GM18951 (cell line): ENCODE measurements at regions not wholly inside any gene's neighbourhood (a gene's known extent, or its start where the extent isn't known, plus 50 kb on each side); places are given as distances from the start of the nearest gene placed in this dataset.
"Not testable (repeated sequence)": the region's sequence is repeated elsewhere in the genome, so short reads cannot be mapped to it uniquely, and the experiment has no call there.

Experiments used
- POLR2A ChIP-seq: IDR thresholded peaks from 4 replicates; pipeline ENCODE4 v1.6.1; 2011; ENCODE audit warnings: mild to moderate bottlenecking; ENCODE audit not compliant: insufficient read length, insufficient read depth; ENCODE audit errors: extremely low read depth
- in situ Hi-C: fragments of 300-500 bp; cut with MboI; formaldehyde crosslinking; loops from one replicate; pipeline ENCODE4 v1.12.0; 2022; ENCODE audit warnings: low sequenced_read_pairs, mixed read lengths, inconsistent platforms; ENCODE audit not compliant: unreplicated experiment

DNA sequence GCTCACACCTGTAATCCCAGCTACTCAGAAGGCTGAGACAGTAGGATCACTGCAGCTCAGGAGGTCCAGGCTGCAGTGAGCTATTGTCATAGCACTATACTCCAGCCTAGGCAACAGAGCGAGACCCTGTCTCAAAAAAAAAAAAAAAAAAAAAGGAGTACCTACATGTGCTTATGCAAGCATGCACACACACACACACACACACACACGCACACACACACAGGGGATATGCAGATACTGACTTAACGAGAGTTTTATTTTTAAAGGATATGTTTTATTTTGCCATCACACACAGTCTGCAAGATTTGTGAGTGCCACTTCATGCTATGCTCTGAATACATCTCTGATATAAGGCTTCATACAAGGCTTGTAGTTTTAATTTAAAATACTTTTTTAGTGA is 479.3 kb downstream of the NEBL start:
- in situ Hi-C loops = no loop called here
- no peak for TF ChIP-seq POLR2A

DNA sequence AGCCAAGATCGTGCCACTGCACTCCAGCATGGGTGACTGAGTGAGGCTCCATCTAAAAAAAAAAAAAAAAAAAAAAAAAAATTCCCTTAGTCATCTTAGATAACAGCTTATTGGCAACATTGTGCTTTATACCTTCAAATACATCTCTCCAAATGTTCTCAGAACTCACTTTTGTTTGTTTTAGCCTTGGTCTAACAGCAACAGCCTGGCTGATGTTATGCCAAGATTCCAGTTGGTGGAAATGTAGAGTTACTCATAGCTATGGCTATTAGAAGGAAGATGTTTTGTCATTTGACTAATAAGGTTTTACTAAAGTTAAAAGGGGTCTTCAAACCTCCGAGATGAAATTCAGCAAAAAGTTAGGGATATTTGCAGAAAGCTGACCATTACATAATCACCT is 481.4 kb downstream of the NEBL start:
- TF ChIP-seq POLR2A = no peak
- in situ Hi-C loops = no loop called here

DNA sequence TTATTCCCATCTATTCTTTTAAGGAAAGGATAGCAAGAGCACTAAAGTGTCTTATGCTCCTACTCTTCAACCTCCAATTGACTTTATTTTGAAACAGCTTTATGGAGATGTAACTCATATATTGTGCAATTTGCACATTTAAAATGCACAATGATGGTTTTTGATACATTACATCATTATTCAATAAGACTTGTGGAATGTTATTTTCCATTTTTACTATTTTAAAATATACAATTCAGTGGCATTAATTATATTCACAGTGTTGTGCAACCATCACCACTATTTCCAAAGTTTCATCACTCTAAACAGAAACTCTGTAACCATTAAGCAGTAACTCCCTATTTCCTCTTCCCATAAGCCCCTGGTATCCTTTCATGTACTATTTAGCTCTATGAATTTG is 489.8 kb downstream of the NEBL start:
- in situ Hi-C loops = no loop called here
- TF ChIP-seq POLR2A = no peak

DNA sequence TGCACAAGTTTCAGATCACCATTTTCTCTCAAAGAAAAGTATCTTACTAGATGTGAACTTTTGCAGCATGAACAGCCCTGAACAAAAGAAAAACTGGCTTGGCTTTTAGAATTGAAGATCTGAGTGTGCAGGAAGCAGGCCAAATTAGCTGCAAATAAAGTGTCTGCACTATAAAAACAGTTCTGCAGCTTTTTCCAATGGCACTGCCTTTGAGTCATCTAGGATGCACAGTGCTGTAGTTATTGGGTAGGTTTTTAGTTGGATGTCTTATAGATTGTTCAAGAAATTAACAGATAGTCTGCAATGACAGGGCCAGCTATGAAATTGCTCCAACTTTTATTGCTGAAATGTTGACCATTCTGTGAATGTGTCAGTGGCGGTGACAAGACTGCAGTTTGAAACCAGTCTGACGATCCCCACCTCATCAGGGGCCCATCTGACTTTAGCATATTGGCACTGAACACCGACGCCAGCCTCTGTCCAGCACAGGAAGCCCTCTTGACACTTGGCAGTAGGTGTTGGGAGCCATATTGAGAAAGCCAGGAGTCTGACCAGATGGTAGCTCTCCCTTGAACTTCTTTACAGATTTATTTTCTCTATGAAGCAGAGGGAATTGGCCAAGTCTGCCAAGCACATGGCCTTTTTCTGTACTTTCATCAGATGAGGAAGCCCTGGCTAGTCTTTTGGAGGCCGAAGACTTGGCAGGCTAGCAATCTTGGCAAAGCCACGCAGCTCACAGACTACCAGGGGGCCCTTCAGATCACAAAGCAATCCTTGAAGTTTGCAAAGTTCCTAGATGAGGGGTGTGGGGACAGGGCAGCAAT is 490.6 kb downstream of the NEBL start:
- in situ Hi-C loops = no loop called here
- no peak for TF ChIP-seq POLR2A

DNA sequence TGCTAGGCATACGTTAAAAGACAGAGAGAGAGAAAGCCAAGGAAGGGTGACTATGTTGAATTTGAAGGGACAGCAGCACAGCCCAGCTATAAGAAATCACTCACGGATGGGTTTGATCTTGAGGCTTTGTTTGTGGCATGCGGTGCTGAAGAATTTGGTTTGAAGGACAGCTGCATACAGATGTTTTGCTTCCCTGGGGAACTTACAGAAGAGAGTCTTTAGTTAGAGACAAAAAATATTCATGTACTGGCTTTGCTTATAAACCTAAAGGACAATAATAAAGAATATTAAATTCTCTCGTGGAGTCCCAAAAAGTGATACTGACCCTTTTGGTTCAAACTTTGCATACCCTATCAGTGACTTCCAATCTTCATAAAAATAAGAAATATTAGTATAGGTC is 491.4 kb downstream of the NEBL start:
- in situ Hi-C loops = no loop called here
- no peak for TF ChIP-seq POLR2A

DNA sequence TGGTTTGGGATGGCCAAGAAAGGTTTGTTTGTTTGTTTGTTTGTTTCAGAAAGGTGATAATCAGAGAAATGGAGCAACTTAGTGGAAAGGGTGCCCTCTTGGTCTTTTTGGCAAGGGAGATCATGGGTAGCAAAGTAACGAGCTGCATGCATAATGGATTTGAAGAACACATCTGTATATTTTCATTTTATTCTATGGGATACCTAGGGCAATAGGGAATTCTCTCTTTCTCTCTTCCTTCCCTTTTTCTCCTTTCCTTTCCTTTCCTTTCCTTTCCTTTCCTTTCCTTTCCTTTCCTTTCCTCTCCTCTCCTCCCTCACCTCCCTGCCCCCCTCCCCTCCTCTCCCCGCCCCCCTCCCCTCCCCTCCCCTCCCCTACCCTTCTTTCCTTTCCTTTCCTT is 492.1 kb downstream of the NEBL start:
- in situ Hi-C loops = no loop called here
- no peak for TF ChIP-seq POLR2A

DNA sequence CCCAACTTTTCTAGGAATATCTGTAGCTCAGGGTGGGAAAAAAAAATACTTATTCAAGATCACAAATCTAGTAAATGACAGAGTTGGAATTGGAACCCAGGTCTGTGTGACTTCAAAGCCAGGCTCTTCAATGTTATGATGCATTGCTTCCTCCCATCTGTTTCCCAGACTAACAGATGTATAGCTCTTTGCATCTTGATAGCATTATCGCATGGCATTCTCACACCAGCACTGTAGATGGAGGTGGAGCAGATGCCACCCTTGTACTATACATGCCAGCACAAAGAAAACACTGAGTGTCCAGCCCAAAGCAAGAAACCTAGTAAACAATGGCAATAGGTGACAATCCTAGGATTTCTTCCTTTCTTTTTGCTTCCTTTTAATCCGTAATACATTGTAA is 497.3 kb downstream of the NEBL start:
- no peak for TF ChIP-seq POLR2A
- in situ Hi-C loops = no loop called here

DNA sequence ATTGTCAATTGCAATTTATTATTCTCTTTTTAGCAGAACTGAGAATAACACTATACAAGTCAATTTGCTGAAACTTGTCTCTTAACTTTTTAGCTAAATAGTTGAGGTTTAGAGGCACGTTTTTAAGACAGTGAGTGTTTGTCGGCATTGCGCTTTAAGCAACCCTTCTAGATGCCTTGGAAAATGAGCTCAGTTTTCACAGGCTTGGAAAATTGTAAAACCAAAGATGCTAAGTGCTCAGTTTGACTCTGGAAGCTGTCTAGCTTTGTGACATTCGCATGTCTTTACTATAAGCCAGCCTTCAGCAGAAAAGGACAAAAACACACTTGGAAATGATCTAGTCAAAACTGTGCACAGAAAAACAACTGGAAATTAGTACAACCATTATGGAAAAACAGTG is 500.4 kb downstream of the NEBL start:
- in situ Hi-C loops = no loop called here
- TF ChIP-seq POLR2A = no peak

DNA sequence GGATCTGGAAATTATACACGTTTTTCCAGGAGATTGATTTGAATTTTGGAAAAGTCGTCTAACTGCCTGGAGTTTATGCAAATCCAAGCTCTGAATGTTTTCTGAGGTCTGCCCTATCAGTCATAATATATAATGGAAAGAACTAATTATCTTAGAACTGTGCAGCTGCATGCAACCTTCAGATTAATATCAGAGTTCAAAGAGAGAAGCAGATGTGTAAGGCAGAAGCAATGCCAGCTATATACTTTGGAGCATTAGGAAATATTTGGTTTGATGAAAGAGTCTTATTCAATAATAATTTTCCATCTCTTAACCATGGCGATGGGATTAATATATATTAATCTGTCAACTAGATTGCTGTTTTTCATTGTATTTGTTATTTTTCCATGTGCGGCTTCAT is 500.9 kb downstream of the NEBL start:
- in situ Hi-C loops = no loop called here
- no peak for TF ChIP-seq POLR2A

DNA sequence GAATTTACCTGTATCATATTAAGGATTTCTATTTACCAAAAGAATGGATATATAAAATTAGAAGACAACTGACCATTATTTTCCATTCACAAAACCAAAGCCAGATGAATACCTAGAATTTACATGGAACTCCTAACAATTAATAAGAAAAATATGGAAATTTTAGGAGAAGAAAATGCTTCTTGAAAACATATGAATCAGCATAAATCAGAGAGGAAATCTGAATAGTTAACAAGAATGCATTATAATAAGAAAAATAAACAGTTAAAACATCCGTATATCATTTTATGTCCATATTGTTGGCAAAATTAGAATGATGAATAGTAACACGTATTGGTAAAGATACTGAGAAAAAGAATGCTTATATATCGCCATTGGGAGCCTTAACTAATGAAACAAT is 505.5 kb downstream of the NEBL start:
- in situ Hi-C loops = no loop called here
- TF ChIP-seq POLR2A = no peak

DNA sequence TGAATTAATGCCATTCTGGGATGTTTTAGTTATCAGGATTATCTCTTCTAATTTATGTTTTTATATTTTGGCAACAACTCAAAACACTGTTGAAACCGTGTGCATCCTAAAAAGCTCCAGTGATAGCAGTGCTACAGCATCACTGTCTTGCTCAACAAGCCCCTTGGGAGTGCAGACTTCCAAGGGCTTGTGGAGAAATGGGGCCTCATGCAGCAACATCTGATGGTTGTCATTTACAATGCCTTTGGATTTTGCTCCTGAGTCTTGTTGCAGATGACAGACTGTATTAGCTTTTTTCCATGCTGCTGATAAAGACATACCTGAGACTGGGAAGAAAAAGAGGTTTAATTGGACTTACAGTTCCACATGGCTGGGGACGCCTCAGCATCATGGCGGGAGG is 515.4 kb downstream of the NEBL start:
- TF ChIP-seq POLR2A = no peak
- in situ Hi-C loops = no loop called here

DNA sequence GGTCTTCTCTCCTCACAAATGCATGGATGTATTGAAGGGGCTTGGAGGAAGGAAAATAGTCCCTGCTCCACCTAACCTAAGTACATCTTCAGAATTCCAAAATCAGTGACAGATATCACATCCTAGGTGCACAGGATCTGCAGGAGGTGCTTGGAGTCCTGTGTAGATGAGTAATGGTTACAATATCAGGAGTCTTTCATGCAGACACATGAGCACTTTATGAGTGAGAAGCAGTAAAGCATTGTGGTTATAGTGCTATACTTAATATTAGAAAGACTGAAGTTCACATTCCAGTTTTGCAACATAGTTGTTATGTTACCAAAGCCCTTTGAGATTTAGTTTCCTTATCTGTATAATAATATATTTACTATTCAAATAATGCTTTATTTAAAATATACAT is 516.7 kb downstream of the NEBL start:
- no peak for TF ChIP-seq POLR2A
- in situ Hi-C loops = no loop called here

DNA sequence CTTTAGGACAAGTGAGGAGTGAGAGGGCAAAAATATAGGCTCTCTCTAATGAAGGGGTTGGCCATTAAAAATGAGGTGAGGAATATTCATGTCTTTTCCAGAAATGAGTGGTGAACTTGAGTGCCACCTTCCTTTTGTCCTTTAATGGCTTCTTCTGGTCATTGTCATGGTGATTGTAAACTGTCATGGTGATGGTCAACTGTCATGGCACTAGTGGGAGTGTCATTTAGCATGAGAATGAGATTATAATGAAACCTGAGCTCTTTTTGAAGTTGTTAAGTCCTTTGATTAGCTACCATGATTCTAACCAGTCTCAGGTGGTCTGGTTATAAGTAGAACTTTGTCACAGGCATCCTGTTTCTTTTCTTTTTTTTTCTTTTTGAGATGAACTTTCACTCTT is 524.4 kb downstream of the NEBL start:
- no peak for TF ChIP-seq POLR2A
- in situ Hi-C loops = no loop called here

DNA sequence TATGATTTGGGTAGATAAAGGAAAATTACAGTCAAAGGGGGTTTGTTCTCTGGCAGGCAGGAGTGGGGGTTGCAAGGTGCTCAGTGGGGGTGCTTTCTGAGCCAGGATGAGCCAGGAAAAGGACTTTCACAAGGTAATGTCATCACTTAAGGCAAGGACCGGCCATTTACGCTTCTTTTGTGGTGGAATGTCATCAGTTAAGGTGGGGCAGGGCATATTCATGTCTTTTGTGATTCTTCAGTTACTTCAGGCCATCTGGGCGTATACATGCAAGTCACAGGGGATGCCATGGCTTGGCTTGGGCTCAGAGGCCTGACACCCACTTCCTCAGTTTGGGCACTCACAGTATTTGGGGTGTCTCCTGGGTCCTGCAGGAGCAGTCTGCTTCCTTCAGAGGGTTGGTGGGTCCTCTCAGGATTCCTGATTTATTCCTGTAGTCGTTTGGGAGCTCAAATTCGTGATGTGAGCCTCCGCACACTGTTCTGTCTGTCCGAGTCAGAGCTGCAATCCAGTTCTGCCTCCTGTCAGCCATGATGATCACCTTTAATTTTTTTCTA is 526.1 kb downstream of the NEBL start:
- in situ Hi-C loops = not testable (repeated sequence)
